ENCODE measurements at regions not wholly inside any gene's neighbourhood (a gene's known extent, or its start where the extent isn't known, plus 50 kb on each side); places are given as distances from the start of the nearest gene placed in this dataset.

- FAIRE-seq (no peak), DNase-seq (ENCODE audit: low read depth, low spot score) (no peak)
- Histone ChIP-seq H3K79me2 (ENCODE audit: control insufficient read depth, insufficient read depth, low read length) (no peaks in the 10 kb centered on the region), H3K4me2 (ENCODE audit: insufficient read depth, low read length) (no peak overlapping the region), H3K4me3 (replicated peaks in 1 of 3; ENCODE audit: insufficient read depth in 1 of 3, low read depth in 1 of 3, low read length in 3 of 3) (no peak overlapping the region), H3K36me3 (ENCODE audit: control insufficient read depth in 2 of 2, extremely low read depth in 1 of 2, insufficient read depth in 2 of 2, low read length in 2 of 2) (no peaks in the 10 kb centered on the region), H4K20me1 (replicated peaks; ENCODE audit: control insufficient read depth, extremely low read depth, insufficient read depth, low read length) (no peaks in the 10 kb centered on the region), H3K27me3 (ENCODE audit: control insufficient read depth in 2 of 2, insufficient read depth in 2 of 2, low read length in 2 of 2) (no peaks in the 10 kb centered on the region), H3K9me3 (replicated peaks; ENCODE audit: control insufficient read depth, insufficient read depth, low read length) (no peaks in the 10 kb centered on the region), H3K9ac (replicated peaks; ENCODE audit: extremely low read depth, insufficient read depth, low read length) (no peak overlapping the region), H3K27ac (ENCODE audit: insufficient read depth, low read depth, low read length) (no peak overlapping the region), H2AFZ (ENCODE audit: low read depth, low read length) (no peak overlapping the region), H3K9me1 (replicated peaks; ENCODE audit: control insufficient read depth, extremely low read depth, insufficient read depth, low read length) (no peaks in the 10 kb centered on the region), H3K4me1 (ENCODE audit: control insufficient read depth, extremely low read depth, insufficient read depth, low read length) (no peaks in the 10 kb centered on the region)
- no peak for TF ChIP-seq POLR2A (IDR thresholded peaks at IDR 0.05; ENCODE audit: low read depth, low read length)
- TF ChIP-seq CTCF (IDR thresholded peaks at IDR 0.05; ENCODE audit: extremely low read depth in 1 of 2, insufficient read depth in 1 of 2, low read depth in 1 of 2, low read length in 2 of 2), result no peak
- TF ChIP-seq GATA2 (IDR thresholded peaks at IDR 0.05; ENCODE audit: insufficient read depth, insufficient read length, low read depth, low read length), result no peak
- no peak for TF ChIP-seq POLR2AphosphoS5 (IDR thresholded peaks at IDR 0.05; ENCODE audit: insufficient read depth, low read depth, low read length)
- TF ChIP-seq, protein P1, sequence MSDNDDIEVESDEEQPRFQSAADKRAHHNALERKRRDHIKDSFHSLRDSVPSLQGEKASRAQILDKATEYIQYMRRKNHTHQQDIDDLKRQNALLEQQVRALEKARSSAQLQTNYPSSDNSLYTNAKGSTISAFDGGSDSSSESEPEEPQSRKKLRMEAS (IDR thresholded peaks at IDR 0.05; ENCODE audit: insufficient read depth, insufficient read length), result no peak
- TF ChIP-seq JUN (IDR thresholded peaks at IDR 0.05; ENCODE audit: borderline replicate concordance, insufficient read depth, insufficient read length, low read depth), result no peak
- no peak for TF ChIP-seq FOS (IDR thresholded peaks at IDR 0.05; ENCODE audit: borderline replicate concordance, insufficient read depth, low read length)
- TF ChIP-seq MYC (IDR thresholded peaks at IDR 0.05; ENCODE audit: low read depth, low read length), result no peak
- TF ChIP-seq EZH2 (IDR thresholded peaks at IDR 0.05; ENCODE audit: borderline replicate concordance, low read depth, low read length, severe bottlenecking), result no peak
- CTCF ChIA-PET, result interaction anchor here (1.0 kb wide), 1 partner anchor 26 kb away, joined by 3 read pairs; no protein-coding TSS in a partner anchor
- no TSS peak for BruUV-seq (replicated peaks)
- dilution Hi-C loops (cut with MboI; ENCODE audit: extremely low pct_ligation_motif_present, low sequenced_read_pairs) (no loop called here), intact Hi-C loops (cut with micrococcal nuclease) (no loop called here)
- POLR2A ChIA-PET, result no interaction called here
Measured at GRCh38 chr2:30318987-30319782, 87.9 kb downstream of the LBH start.

Measured in endothelial cell of umbilical vein (primary cell).